GM19324 (cell line): ENCODE measurements at regions not wholly inside any gene's neighbourhood (a gene's known extent, or its start where the extent isn't known, plus 50 kb on each side); places are given as distances from the start of the nearest gene placed in this dataset.

Experiments used
- ATAC-seq: cut with Tn5 transposase; IDR thresholded peaks from one replicate; pipeline ENCODE4 v1.9.1; 2021; ENCODE audit warnings: mild to moderate bottlenecking, moderate library complexity; ENCODE audit not compliant: unreplicated experiment, low FRiP score

DNA sequence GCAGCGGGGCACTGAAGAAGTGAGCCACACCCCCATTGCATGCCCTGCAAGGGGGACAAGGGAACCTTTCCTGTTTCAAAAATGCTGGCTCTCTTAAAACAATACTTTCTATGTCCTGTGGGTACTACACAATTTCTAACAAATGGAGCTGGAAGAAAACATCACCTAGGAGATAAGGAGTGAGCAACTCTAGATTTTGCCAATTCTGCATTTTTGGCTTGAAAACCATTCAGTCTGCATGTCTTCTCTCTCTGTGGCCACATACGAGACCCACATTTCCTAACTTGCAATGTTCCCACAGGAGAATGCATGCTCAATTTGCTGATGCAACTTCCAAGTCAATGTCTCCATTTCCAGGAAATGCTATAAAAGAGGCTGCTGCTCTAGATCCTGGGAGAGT is 662.0 kb downstream of the SQOR start:
- no peak for ATAC-seq

DNA sequence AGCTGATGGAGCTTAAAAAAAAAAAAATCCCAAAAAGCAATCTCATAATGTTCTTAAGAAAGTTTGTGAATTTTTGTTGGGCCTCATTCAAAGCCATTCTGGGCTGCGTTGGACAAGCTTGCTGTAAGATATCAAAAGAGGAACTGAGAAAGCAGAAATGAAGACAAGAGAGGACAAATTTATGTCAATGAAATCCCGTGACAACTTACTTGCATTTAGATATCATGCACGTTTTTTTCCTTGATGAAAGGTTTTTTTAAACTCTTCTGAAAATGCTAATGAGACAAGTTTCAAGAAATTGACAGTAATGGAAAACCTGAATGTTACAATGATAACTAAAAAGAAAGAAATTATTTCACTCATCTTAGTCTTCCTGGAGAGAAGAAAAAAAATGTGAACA is 662.9 kb downstream of the SQOR start:
- ATAC-seq, result peak; percentile 61

DNA sequence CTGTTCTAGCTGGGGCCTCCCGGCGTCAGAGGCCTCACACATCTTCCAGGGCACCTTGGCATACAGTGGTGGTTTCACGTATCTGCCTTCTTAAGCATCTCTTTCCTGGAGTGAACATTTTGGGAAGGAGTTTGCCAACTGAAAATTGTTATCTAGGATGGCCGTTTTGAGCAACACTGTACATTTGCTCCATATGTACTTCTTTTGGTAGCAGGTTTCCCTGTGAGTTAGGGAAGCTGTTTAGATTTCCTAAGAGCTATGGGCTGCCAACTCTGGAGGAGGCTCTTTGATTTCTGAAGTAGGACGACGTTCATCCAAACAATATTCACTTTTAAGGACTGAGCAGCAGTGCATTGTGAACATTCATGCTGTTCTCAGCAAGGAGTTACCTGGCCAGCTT is 665.9 kb downstream of the SQOR start:
- no peak for ATAC-seq

DNA sequence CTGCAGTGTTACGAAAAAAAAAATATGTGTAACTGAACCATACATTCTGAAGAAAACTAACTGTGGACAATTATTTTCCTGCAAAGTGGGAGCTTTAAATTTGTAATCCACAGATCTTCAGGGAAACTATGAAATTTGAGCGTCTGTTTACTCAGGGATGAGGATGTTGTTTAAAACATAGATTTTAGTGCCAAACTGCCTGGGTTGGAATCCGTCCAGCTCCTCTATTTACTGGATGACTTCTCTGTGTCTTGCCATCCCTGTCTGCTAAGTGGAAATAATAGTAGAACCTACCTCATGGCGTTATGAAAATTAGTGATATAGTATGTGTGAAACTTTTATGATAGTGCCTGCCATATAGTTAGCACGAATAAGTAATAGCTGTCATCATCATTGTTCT is 666.5 kb downstream of the SQOR start:
- ATAC-seq, result no peak

DNA sequence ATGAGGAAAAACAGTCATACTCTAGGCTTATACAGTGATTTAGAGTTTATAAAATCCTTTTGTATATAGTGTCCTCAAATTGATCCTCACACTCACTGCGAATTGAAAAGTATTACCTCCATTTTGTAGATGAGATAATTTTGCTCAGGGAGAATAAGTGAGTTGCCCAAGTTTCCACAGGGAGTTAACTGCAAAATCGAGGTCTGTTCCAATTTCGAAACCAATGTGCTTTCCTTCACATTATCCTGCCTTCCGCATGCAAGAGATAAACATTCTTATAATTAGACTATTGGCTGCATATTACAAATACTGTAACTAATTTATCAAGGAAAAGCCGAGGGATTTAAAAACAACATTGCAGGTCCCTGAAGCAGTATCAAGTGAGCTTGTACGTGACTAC is 667.0 kb downstream of the SQOR start:
- ATAC-seq, result no peak

DNA sequence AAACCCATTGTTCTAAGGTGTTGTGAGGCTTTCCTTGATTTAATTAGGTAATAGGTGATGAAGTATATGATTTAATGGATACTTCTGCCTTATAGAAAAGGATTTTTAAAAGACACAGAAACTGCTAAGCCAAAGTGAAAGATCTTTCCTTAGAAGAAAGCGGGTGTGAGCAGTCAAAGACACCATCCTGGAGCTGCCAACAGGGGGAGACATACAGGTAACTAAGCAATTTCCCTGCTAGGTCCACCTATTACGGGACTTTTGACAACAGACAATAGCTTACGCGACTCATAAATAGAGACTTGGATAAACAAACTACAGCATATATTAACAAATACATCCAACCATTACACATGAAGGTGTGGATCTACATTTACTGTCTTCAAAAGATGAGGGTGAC is 669.5 kb downstream of the SQOR start:
- no peak for ATAC-seq

DNA sequence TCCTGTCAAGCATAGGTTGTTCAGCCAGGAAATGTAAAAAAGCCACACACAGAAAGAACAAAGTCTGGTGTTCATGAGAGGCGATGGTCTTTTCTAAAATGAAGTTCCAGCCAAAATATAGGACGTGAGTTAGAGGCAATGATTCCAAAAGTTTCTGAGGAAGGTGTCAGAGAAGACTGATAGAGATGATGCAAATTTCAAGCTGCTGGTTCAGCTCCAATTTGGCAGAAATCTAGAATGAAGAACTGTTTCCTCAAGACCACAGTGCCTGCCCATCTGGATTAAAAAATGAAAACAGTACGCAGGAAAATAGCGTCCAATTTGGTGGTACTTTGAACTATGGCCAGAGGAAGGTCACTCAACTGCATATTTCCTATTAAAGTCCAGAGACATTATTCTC is 672.9 kb downstream of the SQOR start:
- no peak for ATAC-seq

DNA sequence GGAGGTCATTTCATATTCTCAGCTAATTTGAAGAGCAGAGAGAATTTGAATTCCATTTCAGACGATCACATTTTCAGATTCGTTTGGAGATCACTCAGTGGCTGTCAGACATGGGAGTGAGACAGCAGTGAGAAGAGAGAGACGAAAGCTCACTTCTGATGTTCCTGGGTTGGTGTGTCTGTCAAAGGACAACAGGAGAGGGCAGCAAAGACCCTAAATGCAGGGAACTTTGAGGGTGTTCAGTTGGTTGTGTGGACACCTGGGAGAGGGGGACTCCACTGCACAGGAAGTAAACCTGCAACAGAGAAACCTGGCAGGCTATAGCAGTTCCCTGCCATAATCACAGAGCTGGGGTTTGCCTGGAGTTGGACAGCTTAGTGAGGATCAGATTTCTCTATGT is 675.1 kb downstream of the SQOR start:
- ATAC-seq, result no peak

DNA sequence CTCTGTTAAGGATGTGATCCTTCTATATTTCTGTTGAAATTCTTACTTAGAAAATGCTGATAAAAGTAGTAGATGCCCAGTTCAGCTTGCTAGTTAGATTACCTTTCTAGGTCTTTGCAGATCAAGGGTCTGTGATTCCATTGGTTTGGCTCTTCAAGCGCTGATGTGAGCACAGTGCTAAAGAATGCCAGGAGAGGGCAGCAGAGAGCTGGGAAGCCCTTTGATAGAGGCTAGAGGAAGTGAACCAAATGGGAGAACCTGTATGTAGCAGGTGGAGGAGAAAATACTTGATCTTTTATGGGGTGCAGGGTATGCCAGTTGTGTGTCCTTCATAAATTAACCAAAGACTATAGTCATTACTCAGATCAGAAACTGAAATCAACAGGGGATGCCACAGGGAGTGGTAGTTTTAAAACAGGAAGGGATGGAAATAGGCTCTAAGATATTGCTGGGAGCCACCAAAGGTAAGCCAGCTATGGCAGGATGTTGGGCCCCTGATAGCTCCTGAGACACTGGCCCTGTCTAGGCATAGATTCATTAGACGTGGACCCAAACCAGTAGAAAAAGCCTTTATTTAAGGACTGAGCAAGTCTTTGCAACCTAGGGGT is 677.4 kb downstream of the SQOR start:
- peak; percentile 84 for ATAC-seq

DNA sequence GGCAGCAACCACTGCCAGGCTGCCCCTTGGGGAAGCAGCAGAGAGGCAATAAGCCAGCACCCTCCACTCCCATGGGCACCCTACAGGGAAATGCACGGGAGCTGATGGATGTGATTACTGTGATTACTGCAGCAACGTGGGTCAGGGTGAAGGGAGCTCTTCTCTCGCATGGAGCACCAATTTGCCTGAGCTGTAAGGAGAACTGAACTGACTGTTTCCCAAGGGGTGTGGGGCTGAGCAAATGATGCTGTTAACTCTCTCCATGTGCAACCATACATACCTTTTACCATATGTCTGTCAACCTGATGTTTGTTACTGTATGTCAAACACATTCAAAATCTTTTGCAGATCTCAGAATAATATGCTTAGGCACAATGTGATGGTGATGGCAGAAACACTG is 680.6 kb downstream of the SQOR start:
- no peak for ATAC-seq

DNA sequence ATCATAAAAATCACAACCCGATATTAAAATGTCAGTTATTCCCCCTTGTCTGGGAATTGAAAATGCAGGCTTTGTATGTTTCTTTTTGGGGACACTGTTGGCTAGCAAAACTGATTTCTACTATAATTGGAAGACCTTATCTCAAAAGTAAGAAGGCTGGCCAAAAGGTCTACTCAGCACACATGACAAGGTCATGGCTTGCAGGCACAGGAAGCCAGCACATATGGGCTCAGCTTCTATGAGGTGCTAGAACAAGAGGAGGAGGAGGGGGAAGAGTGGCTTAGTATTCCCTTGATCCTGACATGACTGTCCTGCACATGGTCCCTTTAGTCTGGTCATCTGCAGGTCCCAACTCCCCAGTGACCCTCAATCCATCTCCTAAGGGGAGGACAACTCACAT is 681.2 kb downstream of the SQOR start:
- ATAC-seq, result no peak

DNA sequence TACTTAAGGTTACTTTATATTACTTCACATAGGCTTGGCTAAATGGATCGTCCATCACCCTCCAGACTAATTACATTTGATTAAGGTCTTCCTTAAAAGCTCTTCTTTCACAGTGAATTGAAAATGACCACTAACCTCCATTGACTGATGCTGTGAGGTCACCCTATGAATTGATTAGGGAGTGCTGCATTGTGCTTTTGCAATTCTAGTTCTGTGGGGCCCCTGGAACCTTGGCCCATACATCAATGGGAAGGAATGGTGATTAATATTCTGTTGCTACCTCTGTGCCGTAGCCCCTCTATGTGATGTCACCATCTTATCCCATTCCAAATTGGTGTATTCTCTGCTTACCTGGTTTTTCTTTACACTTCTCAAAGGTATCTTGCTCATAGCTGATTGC is 682.2 kb downstream of the SQOR start:
- ATAC-seq, result no peak

DNA sequence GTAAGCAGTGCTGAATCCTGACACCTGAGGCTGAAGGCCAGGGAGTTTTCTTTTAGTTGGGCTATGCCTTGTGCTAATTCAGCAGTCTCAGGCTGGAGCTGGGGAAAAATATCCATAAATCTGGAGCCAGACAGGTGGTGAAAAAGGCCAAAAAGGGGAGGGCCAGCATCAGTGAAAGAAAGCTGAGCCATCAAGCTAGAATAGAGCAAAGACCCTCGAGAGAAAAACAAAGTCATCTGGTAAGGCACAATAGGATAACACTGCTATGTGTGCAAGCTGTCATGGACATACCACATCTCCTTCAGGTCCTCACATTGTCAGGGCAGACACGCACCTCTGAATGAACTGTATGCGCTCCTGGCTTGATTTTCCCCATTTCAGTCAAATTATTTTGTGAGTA is 687.9 kb downstream of the SQOR start:
- no peak for ATAC-seq

DNA sequence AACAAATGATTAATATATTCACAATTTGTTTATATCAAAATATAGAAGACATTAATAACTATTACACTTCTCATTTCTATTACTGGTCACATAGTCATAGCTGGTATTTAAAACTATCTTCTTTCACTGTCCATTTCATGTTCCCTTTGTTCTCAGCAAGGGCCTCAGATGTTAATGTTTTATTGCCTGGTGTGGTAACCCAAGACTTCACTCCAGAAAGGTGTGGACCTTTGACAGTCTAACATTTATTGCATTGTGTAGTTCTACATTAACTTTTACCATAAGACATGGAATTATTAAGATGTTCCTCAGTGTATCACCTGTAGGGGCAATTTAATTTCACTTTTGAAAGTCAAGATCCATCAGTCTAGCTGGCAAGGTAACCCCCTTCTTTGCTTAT is 691.3 kb downstream of the SQOR start:
- ATAC-seq, result no peak

DNA sequence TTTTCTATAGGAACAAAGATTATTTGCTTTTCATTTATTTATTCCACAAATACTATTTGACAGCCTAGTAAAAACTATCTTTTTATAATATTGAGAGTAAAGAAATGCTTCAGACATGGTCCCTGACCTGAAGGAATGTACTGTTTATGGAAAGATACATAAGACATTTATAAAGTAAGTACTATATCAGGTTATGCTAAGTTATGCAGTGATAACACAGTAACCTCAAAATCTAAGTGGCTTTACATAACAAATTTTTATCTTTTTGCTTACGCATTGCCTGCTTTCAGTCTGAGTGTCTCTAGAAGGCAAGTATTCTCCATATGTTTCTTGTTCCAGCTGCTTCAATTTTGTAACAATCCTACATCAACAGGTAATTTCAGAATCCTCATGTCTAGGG is 694.0 kb downstream of the SQOR start:
- ATAC-seq, result no peak

DNA sequence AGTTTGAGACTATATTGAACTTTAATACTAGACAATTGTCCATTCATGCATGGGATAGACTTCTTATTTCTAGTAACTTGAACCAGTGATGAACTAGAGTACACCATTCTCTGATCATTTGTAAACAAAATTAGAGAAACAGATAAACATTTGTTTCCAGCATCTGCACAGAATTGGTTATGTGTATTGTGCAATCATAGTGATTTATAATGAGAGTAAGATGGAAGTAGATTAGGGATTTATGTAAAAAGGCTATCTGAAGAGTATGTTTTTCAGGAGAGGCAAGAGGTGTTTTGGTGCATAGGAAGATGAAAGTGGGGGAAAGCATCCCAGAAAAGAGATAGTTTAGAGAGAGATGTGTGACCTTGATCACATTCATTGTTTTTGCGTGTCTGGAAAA is 695.0 kb downstream of the SQOR start:
- ATAC-seq, result no peak

DNA sequence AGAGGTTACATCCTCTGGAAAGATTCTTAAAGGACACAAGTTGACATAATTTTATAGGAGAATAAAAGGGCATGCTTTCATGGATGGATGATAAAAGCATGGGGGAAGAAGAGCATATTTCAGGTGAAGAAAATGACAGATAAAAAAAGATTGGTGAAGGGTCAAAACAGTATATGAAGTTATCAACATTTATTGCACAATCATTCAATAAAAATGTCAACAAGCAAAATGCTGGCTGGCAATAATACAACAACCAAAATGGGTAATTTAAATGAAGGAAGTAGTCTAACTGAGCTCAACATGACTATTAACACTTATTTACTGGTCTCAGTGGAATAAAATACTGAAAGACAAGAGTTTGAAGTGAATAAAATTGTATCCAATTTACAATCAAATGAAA is 696.7 kb downstream of the SQOR start:
- ATAC-seq, result no peak

DNA sequence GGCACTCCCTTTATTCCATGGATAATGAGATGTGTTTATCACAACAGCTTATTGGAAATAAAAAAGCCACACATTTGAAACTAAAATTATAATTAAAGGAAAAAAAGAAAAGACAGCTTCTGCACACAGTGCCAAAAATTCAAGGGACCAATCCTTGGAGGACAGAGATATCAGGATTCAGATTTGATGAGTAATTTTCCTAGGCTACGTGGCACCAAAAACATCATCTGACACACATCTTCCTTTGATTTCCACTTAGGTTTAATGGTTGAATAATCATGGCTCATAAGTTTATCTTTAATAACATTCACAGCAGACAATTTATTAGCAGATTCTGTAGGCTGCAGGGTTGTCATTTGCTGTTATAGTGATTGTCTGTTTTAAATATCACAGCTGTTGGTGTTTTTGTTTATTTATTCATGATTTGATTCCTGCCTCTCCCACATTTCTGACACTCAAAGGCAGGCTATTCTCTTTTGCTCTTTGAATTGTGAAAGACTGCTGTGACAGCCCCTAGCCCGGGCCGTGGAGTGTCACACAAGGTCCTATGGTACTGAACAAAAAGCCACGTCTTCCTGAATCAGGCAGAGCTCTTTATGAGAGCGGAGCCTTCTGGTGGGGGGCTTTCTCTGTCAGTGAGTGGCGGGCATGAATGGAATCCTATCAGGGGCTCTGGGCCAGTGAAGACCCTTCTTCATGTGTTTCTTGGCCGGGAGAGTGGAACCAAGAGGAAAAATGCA is 708.5 kb downstream of the SQOR start:
- ATAC-seq, result no peak

DNA sequence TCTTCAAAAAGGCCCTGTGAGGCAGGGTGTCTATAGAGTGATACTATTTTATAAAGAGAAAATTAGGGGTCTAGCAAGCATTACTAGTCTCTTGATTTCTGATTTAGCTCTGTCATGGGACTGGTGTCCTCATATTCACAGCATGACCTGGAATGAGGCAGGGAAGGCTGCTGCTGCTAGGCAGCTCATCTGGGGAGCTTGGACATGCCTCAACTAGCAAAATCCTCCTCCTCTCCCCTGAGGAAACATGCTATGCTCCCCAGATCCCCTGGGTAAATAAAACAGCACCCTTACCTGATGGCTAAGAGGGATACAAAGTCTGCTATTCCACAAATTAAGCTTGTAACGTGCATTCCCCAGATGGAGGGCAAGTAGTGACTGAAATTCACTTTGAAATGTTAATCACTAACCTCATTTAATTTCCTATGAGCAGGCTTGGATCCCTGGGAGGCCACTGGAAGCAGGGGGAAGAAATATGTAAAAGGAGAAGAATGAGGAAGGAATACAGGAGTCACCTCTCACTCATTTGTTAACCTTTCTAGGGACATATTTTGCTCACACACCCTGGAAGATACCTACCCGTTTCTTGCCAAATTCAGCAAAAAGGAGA is 709.4 kb downstream of the SQOR start:
- no peak for ATAC-seq

DNA sequence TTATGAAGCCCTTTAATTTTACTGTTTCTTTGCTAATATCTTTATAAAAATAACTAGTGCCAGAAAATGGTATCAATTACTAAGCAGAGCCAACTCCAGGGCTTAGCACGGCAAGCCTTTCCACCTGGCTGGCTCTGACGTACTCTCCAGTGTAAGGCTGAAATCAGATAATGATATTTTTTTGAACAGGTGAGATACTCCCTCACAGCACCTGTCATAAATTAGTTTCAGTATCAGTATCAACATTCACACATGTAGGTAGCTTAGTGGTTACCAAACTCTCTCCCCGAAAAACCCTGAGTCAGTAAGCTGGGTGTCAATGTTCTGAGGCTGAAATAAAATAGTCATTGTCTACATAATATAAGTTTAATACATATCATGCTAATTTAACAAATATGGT is 710.1 kb downstream of the SQOR start:
- no peak for ATAC-seq

DNA sequence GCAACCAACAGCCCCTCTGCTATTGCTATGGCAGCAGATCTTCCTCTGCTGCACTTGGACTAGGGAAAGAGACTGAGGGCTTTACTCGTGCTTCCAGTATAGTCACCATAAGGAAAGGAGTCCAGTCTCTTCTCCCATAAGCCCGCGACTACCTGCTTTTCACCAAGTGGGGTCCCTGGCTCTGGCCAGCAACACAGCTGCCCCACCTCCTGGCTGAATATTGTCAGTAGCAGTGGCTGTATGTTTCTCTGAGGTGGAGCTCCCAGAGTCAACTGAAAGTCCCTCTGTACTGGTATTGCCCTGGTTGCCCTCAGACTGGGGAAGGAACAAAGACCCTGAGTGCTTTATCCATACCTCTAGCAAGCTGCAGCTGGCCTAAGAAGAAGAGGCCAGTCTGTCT is 719.6 kb downstream of the SQOR start:
- no peak for ATAC-seq

DNA sequence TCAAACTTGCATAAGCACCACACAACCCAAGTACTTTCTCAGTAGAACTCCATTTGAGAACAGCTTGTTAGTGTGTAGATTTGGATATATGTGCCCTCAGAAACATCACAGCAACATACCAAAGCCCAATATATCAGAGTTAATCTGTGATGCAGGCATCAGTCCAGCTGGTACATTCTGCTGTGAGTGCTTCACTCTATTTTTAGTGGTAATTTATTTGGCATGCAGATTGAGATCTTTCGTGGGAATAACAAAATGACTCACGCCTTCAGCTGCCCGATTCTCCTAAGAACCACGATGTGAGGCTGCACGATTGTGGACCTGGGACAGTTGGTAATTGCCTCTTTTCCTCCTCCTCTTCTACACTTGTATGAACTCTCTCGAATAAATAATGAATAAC is 730.7 kb downstream of the SQOR start:
- ATAC-seq, result no peak
